Gastrocnemius medialis (tissue), 4 donors: ENCODE measurements at regions not wholly inside any gene's neighbourhood (a gene's known extent, or its start where the extent isn't known, plus 50 kb on each side); places are given as distances from the start of the nearest gene placed in this dataset.

Experiments
- ATAC-seq, 2 donors: fragments of 150-250 bp; one replicate each; pipeline ENCODE4 v1.9.1; 2016
- DNase-seq, 2 donors: peaks; one replicate each; pipeline ENCODE4 v3.0.0-alpha.2; 2019
- H3K27ac ChIP-seq, 4 donors: fragments of 200-600 bp; sonication (generic); 1 replicate in 1 of 4; 2 replicates in 3 of 4; pipeline ENCODE4 v1.5.1; 2016 to 2018; ENCODE audit warnings: mild to moderate bottlenecking in 2 of 4, moderate library complexity in 1 of 4
- H3K27me3 ChIP-seq, 3 donors: fragments of 200-600 bp; sonication (generic) in 2 of 3; 1 replicate in 1 of 3; 2 replicates in 2 of 3; pipeline versions ENCODE4 v1.5.1 to v1.6.0; 2016 to 2019; ENCODE audit warnings: mild to moderate bottlenecking in 1 of 3, moderate library complexity in 1 of 3
- H3K36me3 ChIP-seq, 2 donors: fragments of 200-600 bp; sonication (generic) in 1 of 2; one replicate each; pipeline ENCODE4 v1.5.1; 2017 to 2018
- H3K4me1 ChIP-seq, 2 donors: fragments of 200-600 bp; sonication (generic) in 1 of 2; one replicate each; pipeline ENCODE4 v1.5.1; 2016 to 2017; ENCODE audit warnings: mild to moderate bottlenecking in 2 of 2
- H3K4me3 ChIP-seq, 4 donors: fragments of 200-600 bp; sonication (generic) in 3 of 4; 1 replicate in 1 of 4; 2 replicates in 3 of 4; pipeline ENCODE4 v1.5.1; 2016 to 2019; ENCODE audit warnings: mild to moderate bottlenecking in 2 of 4
- H3K9me3 ChIP-seq, 3 donors: fragments of 200-600 bp; sonication (generic) in 2 of 3; 1 replicate in 1 of 3; 2 replicates in 2 of 3; pipeline ENCODE4 v1.5.1; 2016 to 2019
- CTCF ChIP-seq, 5 experiments: fragments of 450-650 bp in 3 of 5; fragments of 200-600 bp in 2 of 5; sonication (generic) in 2 of 5; IDR thresholded peaks in 4 of 5; conservative IDR thresholded peaks in 1 of 5; 1 replicate in 4 of 5; 2 replicates in 1 of 5; pipeline ENCODE4 v1.5.1; 2016 to 2019; ENCODE audit warnings: antibody characterized with exemption in 5 of 5, mild to moderate bottlenecking in 3 of 5, moderate library complexity in 3 of 5
- POLR2A ChIP-seq, 2 donors: fragments of 450-650 bp; IDR thresholded peaks; one replicate each; pipeline ENCODE4 v1.6.1; 2017; ENCODE audit warnings: antibody characterized with exemption in 2 of 2, mild to moderate bottlenecking in 2 of 2, moderate library complexity in 2 of 2
- in situ Hi-C, 4 donors: fragments of 200-750 bp; cut with MboI; loops; one replicate each; pipeline versions ENCODE4 v1.15.0 to v1.8.0; 2017; ENCODE audit warnings: low sequenced_read_pairs in 4 of 4
- intact Hi-C: fragments of 100-400 bp; cut with DNase I; formaldehyde crosslinking; loops from one replicate; pipeline ENCODE4 v1.15.1; 2023; ENCODE audit warnings: low total_unique reads

GRCh38 chr3:162218479-162218878 is 721.9 kb downstream of the OTOL1 start:
- no peaks in the 10 kb centered on the region for H3K9me3 ChIP-seq
- TF ChIP-seq CTCF (IDR thresholded peaks at IDR 0.05 in 4 of 5, conservative IDR thresholded peaks at IDR 0.05 in 1 of 5) (no peak), POLR2A (IDR thresholded peaks at IDR 0.05) (no peak)
- H3K36me3 ChIP-seq: no peaks in the 10 kb centered on the region
- DNase-seq (no peak), ATAC-seq (no peak)
- intact Hi-C loops (no loop called here), in situ Hi-C loops (no loop called here)
- H3K4me3 ChIP-seq: no peak overlapping the region
- no peaks in the 10 kb centered on the region for H3K27me3 ChIP-seq
- peak overlapping the region in 2 of 4 donors; percentile 60 to 82 for H3K27ac ChIP-seq
- peaks cover 17 to 25% of the 10 kb centered on the region in 2 donors for H3K4me1 ChIP-seq

- in situ Hi-C loops (no loop called here), intact Hi-C loops (no loop called here)
- Histone ChIP-seq H3K36me3 (no peaks in the 10 kb centered on the region), H3K27me3 (no peaks in the 10 kb centered on the region), H3K4me3 (no peak overlapping the region), H3K27ac (no peak overlapping the region), H3K9me3 (no peaks in the 10 kb centered on the region), H3K4me1 (no peaks in the 10 kb centered on the region)
- ATAC-seq: no peak
- TF ChIP-seq CTCF (IDR thresholded peaks at IDR 0.05 in 4 of 5, conservative IDR thresholded peaks at IDR 0.05 in 1 of 5): no peak
- TF ChIP-seq POLR2A (IDR thresholded peaks at IDR 0.05): no peak
- no peak for DNase-seq
These were observed 728.1 kb downstream of the OTOL1 start for GRCh38 chr3:162224746-162225145.

GRCh38 chr3:162236949-162237348 is 740.3 kb downstream of the OTOL1 start:
- Histone ChIP-seq H3K4me1 (no peaks in the 10 kb centered on the region), H3K36me3 (no peaks in the 10 kb centered on the region), H3K9me3 (no peaks in the 10 kb centered on the region), H3K4me3 (no peak overlapping the region), H3K27me3 (no peaks in the 10 kb centered on the region), H3K27ac (no peak overlapping the region)
- in situ Hi-C loops (no loop called here), intact Hi-C loops (no loop called here)
- ATAC-seq (peak; percentile 65 to 83), DNase-seq (no peak)
- TF ChIP-seq CTCF (IDR thresholded peaks at IDR 0.05 in 4 of 5, conservative IDR thresholded peaks at IDR 0.05 in 1 of 5) (no peak), POLR2A (IDR thresholded peaks at IDR 0.05) (no peak)

- in situ Hi-C loops (no loop called here), intact Hi-C loops (no loop called here)
- DNase-seq (no peak), ATAC-seq (no peak)
- Histone ChIP-seq H3K4me1 (no peaks in the 10 kb centered on the region), H3K4me3 (no peak overlapping the region), H3K36me3 (no peaks in the 10 kb centered on the region), H3K9me3 (no peaks in the 10 kb centered on the region), H3K27ac (no peak overlapping the region), H3K27me3 (no peaks in the 10 kb centered on the region)
- TF ChIP-seq POLR2A (IDR thresholded peaks at IDR 0.05) (no peak), CTCF (IDR thresholded peaks at IDR 0.05 in 4 of 5, conservative IDR thresholded peaks at IDR 0.05 in 1 of 5) (no peak)
These were observed 754.2 kb downstream of the OTOL1 start for GRCh38 chr3:162250782-162251181.

GRCh38 chr3:162262129-162262528 is 765.5 kb downstream of the OTOL1 start:
- Histone ChIP-seq H3K4me3 (no peak overlapping the region), H3K9me3 (no peaks in the 10 kb centered on the region), H3K27me3 (no peaks in the 10 kb centered on the region), H3K4me1 (no peaks in the 10 kb centered on the region), H3K36me3 (no peaks in the 10 kb centered on the region), H3K27ac (no peak overlapping the region)
- in situ Hi-C loops (no loop called here), intact Hi-C loops (no loop called here)
- ATAC-seq (no peak), DNase-seq (no peak)
- TF ChIP-seq POLR2A (IDR thresholded peaks at IDR 0.05) (no peak), CTCF (IDR thresholded peaks at IDR 0.05 in 4 of 5, conservative IDR thresholded peaks at IDR 0.05 in 1 of 5) (no peak)
